ENCODE measurements at regions not wholly inside any gene's neighbourhood (a gene's known extent, or its start where the extent isn't known, plus 50 kb on each side); places are given as distances from the start of the nearest gene placed in this dataset.

DNA sequence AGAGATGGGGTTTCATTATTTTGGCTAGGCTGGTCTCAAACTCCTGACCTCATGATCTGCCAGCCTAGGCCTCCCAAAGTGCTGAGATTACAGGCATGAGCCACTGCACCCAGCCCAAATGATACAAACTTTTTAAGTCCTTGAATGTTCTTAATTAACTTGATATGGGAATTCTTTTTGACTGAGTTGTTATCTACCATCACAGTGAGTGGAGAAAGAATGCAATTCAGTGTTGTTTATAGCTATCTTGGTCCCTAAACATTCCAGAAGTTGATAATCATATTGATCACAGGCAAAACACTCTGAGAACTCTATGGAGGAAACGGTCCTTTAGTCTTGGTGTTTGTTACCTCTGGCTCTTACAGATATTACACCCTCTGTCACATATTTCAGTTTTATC is 1072.5 kb downstream of the SUCLG1 start:
- TF ChIP-seq POLR2AphosphoS5 (IDR thresholded peaks at IDR 0.05) (no peak), POLR2A (IDR thresholded peaks at IDR 0.05) (no peak)
- TF ChIP-seq, protein P1, sequence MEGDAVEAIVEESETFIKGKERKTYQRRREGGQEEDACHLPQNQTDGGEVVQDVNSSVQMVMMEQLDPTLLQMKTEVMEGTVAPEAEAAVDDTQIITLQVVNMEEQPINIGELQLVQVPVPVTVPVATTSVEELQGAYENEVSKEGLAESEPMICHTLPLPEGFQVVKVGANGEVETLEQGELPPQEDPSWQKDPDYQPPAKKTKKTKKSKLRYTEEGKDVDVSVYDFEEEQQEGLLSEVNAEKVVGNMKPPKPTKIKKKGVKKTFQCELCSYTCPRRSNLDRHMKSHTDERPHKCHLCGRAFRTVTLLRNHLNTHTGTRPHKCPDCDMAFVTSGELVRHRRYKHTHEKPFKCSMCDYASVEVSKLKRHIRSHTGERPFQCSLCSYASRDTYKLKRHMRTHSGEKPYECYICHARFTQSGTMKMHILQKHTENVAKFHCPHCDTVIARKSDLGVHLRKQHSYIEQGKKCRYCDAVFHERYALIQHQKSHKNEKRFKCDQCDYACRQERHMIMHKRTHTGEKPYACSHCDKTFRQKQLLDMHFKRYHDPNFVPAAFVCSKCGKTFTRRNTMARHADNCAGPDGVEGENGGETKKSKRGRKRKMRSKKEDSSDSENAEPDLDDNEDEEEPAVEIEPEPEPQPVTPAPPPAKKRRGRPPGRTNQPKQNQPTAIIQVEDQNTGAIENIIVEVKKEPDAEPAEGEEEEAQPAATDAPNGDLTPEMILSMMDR (IDR thresholded peaks at IDR 0.05), result no peak

Data from breast epithelium (tissue), 3 donors.